ENCODE measurements at regions not wholly inside any gene's neighbourhood (a gene's known extent, or its start where the extent isn't known, plus 50 kb on each side); places are given as distances from the start of the nearest gene placed in this dataset.

DNA sequence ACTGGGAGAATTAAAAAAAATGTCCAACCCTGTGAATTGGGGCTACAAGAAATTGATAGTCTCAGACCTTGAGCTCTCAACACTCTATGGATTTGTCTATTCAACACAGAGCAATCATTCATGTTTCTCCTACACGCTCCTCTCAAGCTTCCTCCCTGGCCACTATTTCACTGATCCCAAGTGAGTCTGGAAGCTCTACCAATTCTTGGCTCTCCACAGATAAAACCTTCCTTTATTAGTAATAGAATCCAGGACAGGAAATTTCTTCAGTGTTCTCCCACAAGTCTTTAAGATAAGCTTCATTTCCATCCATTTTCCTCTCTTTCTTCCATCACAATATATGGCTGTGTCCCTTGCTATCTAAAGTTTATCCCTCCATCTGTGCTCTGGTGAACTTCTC, 215.1 kb upstream of the PAPPA start:
- H3K9me3 Mint-ChIP-seq: peaks cover 10% of the 10 kb centered on the region
- H3K27ac Mint-ChIP-seq: no peak overlapping the region
- no peak overlapping the region for H3K4me3 Mint-ChIP-seq
- peaks cover 13% of the 10 kb centered on the region for H3K4me1 Mint-ChIP-seq
- no peak for DNase-seq (ENCODE audit: low spot score in 2 of 2, unreplicated experiment in 2 of 2)
- no peak for TF ChIP-seq CTCF (IDR thresholded peaks at IDR 0.05; ENCODE audit: unreplicated experiment)
- H3K36me3 Mint-ChIP-seq: no peaks in the 10 kb centered on the region
- no peaks in the 10 kb centered on the region for H3K27me3 Mint-ChIP-seq (ENCODE audit: low read depth)

- Mint-ChIP-seq H3K4me3 (no peak overlapping the region), H3K27me3 (ENCODE audit: low read depth) (no peaks in the 10 kb centered on the region), H3K4me1 (peaks cover 19% of the 10 kb centered on the region), H3K36me3 (no peaks in the 10 kb centered on the region), H3K27ac (no peak overlapping the region), H3K9me3 (peaks cover 10% of the 10 kb centered on the region)
- TF ChIP-seq CTCF (IDR thresholded peaks at IDR 0.05; ENCODE audit: unreplicated experiment): no peak
- no peak for DNase-seq (ENCODE audit: low spot score in 2 of 2, unreplicated experiment in 2 of 2)
Observed at GRCh38 chr9:115939065-115939765, 214.4 kb upstream of the PAPPA start.

DNA sequence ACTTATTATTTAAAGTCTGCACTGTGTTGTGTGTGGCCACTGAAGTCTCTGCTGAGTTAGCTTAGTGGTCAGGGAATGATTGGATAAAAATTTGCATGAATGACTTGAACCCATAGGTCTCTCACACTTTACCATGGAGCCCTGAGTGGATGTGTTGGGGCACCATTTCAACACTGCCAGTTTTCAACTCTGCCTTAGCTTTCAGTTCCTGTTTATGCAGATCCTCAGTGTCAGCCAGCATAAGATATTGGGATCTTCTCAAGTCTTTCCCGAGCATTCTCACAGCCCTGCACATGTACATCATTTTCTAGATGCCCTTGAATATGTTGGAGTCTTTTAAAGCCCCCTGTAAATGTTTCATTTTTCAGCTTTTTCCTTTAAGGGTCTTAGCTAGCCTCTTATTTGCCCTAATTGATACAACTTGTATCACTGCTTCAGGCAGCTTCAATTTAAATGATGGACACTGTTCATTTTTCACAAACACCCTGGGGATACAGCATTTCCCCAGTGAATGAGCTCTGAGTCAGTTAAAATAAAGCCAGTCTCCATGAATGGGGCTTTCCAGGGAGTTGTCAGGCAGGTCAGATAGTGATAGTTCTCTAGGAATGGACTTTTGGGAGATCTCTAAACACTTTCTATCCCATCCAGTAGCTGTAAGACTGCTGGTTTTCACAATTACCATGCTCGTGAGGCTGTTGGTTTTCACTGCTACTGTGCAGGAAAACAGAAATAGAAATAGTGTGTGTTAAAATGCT, 211.9 kb upstream of the PAPPA start:
- Mint-ChIP-seq H3K9me3 (peaks cover 10% of the 10 kb centered on the region), H3K36me3 (no peaks in the 10 kb centered on the region), H3K27ac (no peak overlapping the region), H3K27me3 (ENCODE audit: low read depth) (no peaks in the 10 kb centered on the region), H3K4me1 (peaks cover 38% of the 10 kb centered on the region), H3K4me3 (no peak overlapping the region)
- no peak for TF ChIP-seq CTCF (IDR thresholded peaks at IDR 0.05; ENCODE audit: unreplicated experiment)
- no peak for DNase-seq (ENCODE audit: low spot score in 2 of 2, unreplicated experiment in 2 of 2)

DNA sequence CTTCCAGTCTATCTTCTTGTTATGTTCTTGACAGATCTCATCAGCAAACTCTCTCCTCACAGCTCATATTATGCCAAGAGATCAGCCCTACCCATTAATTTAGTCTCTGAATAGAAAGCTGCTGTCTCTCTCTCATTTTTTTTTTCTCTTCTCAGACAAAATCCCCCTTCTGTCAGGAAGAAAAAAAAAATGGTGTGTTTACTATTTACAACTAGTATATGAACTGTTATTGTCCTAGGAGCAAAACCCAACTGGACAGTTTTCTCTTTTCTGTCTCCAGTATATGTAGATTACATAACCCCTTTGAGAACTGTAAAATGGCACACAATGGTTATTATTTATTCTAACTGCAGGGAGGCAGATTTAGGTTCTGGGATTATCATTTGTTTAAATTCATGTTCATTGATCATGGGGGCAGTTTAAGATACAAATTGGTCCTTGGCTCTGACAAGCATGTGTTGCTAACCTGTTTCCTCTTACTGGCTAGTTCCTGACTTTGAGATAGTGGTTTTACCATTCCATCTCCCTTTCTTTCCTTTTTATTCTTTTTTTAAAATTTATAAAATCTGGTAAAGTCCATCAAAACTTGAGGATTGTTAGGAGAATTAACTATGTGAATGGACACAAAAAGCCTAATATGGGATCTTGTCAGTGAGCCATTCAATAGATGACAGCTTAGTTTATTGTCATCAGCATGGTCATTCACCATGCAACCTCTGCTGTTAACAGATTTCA, 210.0 kb upstream of the PAPPA start:
- Mint-ChIP-seq H3K27ac (peak overlapping the region; percentile 95), H3K9me3 (peaks cover 9% of the 10 kb centered on the region), H3K27me3 (ENCODE audit: low read depth) (no peaks in the 10 kb centered on the region), H3K36me3 (no peaks in the 10 kb centered on the region), H3K4me1 (peaks cover 38% of the 10 kb centered on the region), H3K4me3 (no peak overlapping the region)
- DNase-seq (ENCODE audit: low spot score in 2 of 2, unreplicated experiment in 2 of 2): no peak
- TF ChIP-seq CTCF (IDR thresholded peaks at IDR 0.05; ENCODE audit: unreplicated experiment): no peak

DNA sequence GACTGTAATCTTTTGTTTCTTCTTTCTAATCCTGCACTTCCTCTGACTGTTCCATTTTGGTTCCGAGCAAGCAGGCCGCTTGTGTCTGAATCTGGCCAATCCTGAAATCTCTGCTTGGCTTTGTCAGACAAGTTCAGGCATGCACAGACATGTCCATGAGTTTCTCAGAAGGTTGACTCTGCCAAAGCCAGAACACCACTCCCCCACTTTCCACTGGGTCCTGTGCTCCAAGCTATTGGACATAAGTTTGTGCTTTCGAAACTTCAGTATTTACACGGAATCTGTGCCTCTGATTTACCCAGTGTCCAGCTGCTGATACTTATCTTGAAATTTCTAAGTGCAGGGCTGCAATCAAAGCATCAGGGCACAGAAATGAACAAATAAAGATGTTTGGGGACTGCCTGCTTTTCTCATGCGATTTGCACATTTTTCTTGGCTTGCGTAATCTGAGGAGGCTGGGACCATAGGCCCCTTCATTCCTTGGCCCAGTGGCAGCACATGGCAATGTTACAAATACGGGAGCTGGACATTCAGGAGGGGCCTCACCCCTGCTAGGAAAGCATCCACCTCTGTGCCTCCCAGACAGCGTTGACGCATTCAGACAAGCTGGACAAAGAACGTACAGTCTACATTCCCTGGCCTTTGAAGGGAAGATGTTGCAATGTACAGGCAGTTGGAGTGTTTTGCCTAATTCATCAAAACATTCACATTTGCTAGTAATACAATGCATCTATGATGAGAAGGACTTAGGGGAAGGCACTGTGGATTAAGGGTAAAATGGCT, 209.2 kb upstream of the PAPPA start:
- Mint-ChIP-seq H3K4me3 (no peak overlapping the region), H3K27me3 (ENCODE audit: low read depth) (no peaks in the 10 kb centered on the region), H3K4me1 (peaks cover 38% of the 10 kb centered on the region), H3K9me3 (peaks cover 2% of the 10 kb centered on the region), H3K36me3 (no peaks in the 10 kb centered on the region), H3K27ac (peak overlapping the region; percentile 95)
- no peak for TF ChIP-seq CTCF (IDR thresholded peaks at IDR 0.05; ENCODE audit: unreplicated experiment)
- DNase-seq (ENCODE audit: low spot score in 2 of 2, unreplicated experiment in 2 of 2): peak; percentile 33 to 49

All from mesothelial cell of epicardium (in vitro differentiated cells).